Mucosa of rectum (tissue), 2 donors: ENCODE measurements at regions not wholly inside any gene's neighbourhood (a gene's known extent, or its start where the extent isn't known, plus 50 kb on each side); places are given as distances from the start of the nearest gene placed in this dataset.

Source experiments
- H3K27ac ChIP-seq, 2 donors: one replicate each; pipeline ENCODE4 v1.7.0; 2013; ENCODE audit warnings: inconsistent platforms in 2 of 2, low read depth in 2 of 2, low read length in 2 of 2
- H3K27me3 ChIP-seq, 2 donors: one replicate each; pipeline ENCODE4 v1.7.0; 2013; ENCODE audit warnings: low read length in 2 of 2; ENCODE audit not compliant: control insufficient read depth in 2 of 2, insufficient read depth in 2 of 2
- H3K36me3 ChIP-seq, 2 donors: one replicate each; pipeline ENCODE4 v1.7.0; 2013; ENCODE audit warnings: low read length in 2 of 2; ENCODE audit not compliant: control insufficient read depth in 2 of 2, insufficient read depth in 2 of 2
- H3K4me1 ChIP-seq, 2 donors: one replicate each; pipeline ENCODE4 v1.7.0; 2013; ENCODE audit warnings: low read length in 2 of 2, mild to moderate bottlenecking in 1 of 2; ENCODE audit not compliant: control insufficient read depth in 2 of 2, insufficient read depth in 2 of 2
- H3K4me3 ChIP-seq, 2 donors: one replicate each; pipeline ENCODE4 v1.7.0; 2013; ENCODE audit warnings: low read length in 2 of 2
- H3K9ac ChIP-seq, 2 donors: one replicate each; pipeline ENCODE4 v1.7.0; 2013; ENCODE audit warnings: low read length in 2 of 2, low read depth in 1 of 2, mild to moderate bottlenecking in 1 of 2
- H3K9me3 ChIP-seq, 2 donors: one replicate each; pipeline ENCODE4 v1.7.0; 2013; ENCODE audit warnings: low read length in 2 of 2; ENCODE audit not compliant: control insufficient read depth in 2 of 2
- donor health status: healthy.
- donor health status: Normal muscosa, but diverticular disease.

- Histone ChIP-seq H3K9ac (no peak overlapping the region), H3K27ac (no peak overlapping the region), H3K4me3 (no peak overlapping the region), H3K27me3 (peaks cover 0 to 2% of the 10 kb centered on the region in 2 donors), H3K9me3 (no peaks in the 10 kb centered on the region), H3K36me3 (no peaks in the 10 kb centered on the region), H3K4me1 (no peaks in the 10 kb centered on the region)
These were observed 52.4 kb upstream of the COX10 start for GRCh38 chr17:14016858-14017257.

- no peak overlapping the region for H3K27ac ChIP-seq
- no peak overlapping the region for H3K9ac ChIP-seq
- H3K4me1 ChIP-seq = no peaks in the 10 kb centered on the region
- H3K27me3 ChIP-seq = peaks cover 0 to 2% of the 10 kb centered on the region in 2 donors
- H3K9me3 ChIP-seq = no peaks in the 10 kb centered on the region
- H3K36me3 ChIP-seq = no peaks in the 10 kb centered on the region
- no peak overlapping the region for H3K4me3 ChIP-seq
These were observed 49.9 kb upstream of the COX10 start for GRCh38 chr17:14019186-14019956.
